Peyer's patch (tissue), 4 donors: ENCODE measurements at regions not wholly inside any gene's neighbourhood (a gene's known extent, or its start where the extent isn't known, plus 50 kb on each side); places are given as distances from the start of the nearest gene placed in this dataset.

Experiments used
- DNase-seq, 3 donors: peaks; one replicate each; pipeline ENCODE4 v3.0.0-alpha.2; 2017 to 2019
- H3K27ac ChIP-seq, 4 donors: fragments of 200-600 bp; sonication (generic); one replicate each; pipeline ENCODE4 v1.5.1; 2016 to 2019
- H3K27me3 ChIP-seq, 2 donors: fragments of 200-600 bp; sonication (generic); one replicate each; pipeline ENCODE4 v1.5.1; 2019
- H3K36me3 ChIP-seq, 3 donors: fragments of 200-600 bp; sonication (generic); one replicate each; pipeline ENCODE4 v1.5.1; 2016 to 2019
- H3K4me1 ChIP-seq, 4 donors: fragments of 200-600 bp; sonication (generic); one replicate each; pipeline ENCODE4 v1.5.1; 2016 to 2019
- H3K4me3 ChIP-seq, 4 donors: fragments of 200-600 bp; sonication (generic); 1 replicate in 3 of 4; 2 replicates in 1 of 4; pipeline ENCODE4 v1.5.1; 2016 to 2019; ENCODE audit warnings: mild to moderate bottlenecking in 1 of 4
- H3K9me3 ChIP-seq, 4 donors: fragments of 200-600 bp; sonication (generic); one replicate each; pipeline ENCODE4 v1.5.1; 2016 to 2019; ENCODE audit warnings: mild to moderate bottlenecking in 1 of 4
- CTCF ChIP-seq, 6 experiments: fragments of 450-650 bp in 4 of 6; fragments of 200-600 bp in 2 of 6; sonication (generic) in 1 of 6; IDR thresholded peaks; one replicate each; pipeline ENCODE4 v1.5.1; 2017 to 2019; ENCODE audit warnings: antibody characterized with exemption in 6 of 6, mild to moderate bottlenecking in 3 of 6, moderate library complexity in 1 of 6
- POLR2A ChIP-seq, 2 donors: fragments of 450-650 bp; IDR thresholded peaks; one replicate each; pipeline ENCODE4 v1.5.1; 2017; ENCODE audit warnings: antibody characterized with exemption in 2 of 2, mild to moderate bottlenecking in 2 of 2, moderate library complexity in 2 of 2
- small RNA-seq, 2 donors: library from RNA; depleted of rRNA; stranded (forward); fragments of <200 nt; gene quantifications; one replicate each; pipeline ENCODE3, GENCODE V24; 2016

- Histone ChIP-seq H3K4me3 (no peak overlapping the region), H3K27ac (no peak overlapping the region), H3K9me3 (no peaks in the 10 kb centered on the region), H3K4me1 (no peaks in the 10 kb centered on the region), H3K36me3 (no peaks in the 10 kb centered on the region), H3K27me3 (no peaks in the 10 kb centered on the region)
- DNase-seq = no peak
- TF ChIP-seq CTCF (IDR thresholded peaks at IDR 0.05) = no peak
- TF ChIP-seq POLR2A (IDR thresholded peaks at IDR 0.05) = no peak
Observed at GRCh38 chr1:55275151-55275748, 60.1 kb upstream of the USP24 start.

- Histone ChIP-seq H3K4me1 (no peaks in the 10 kb centered on the region), H3K36me3 (no peaks in the 10 kb centered on the region), H3K4me3 (no peak overlapping the region), H3K27me3 (no peaks in the 10 kb centered on the region), H3K9me3 (no peaks in the 10 kb centered on the region), H3K27ac (no peak overlapping the region)
- DNase-seq = no peak
- TF ChIP-seq POLR2A (IDR thresholded peaks at IDR 0.05) (no peak), CTCF (IDR thresholded peaks at IDR 0.05) (no peak)
Observed at GRCh38 chr1:55272994-55273393, 57.8 kb upstream of the USP24 start.

Small RNA genes lying in the stretch of these regions (small RNA-seq; reads per million reads assigned to genes)
- 0 reads per million in 2 donors for gene RF00019
- gene RNU6-830P = 0 reads per million in 2 donors
